OCI-LY1 (cell line): ENCODE measurements at regions not wholly inside any gene's neighbourhood (a gene's known extent, or its start where the extent isn't known, plus 50 kb on each side); places are given as distances from the start of the nearest gene placed in this dataset.

Source experiments
- H2AFZ ChIP-seq: fragments of 200-600 bp; sonication (generic), shearing (Covaris generic); 2 replicates; pipeline ENCODE4 v1.6.0; 2014; ENCODE audit warnings: antibody characterized with exemption, mild to moderate bottlenecking, low read length
- H3F3A ChIP-seq: fragments of 200-600 bp; sonication (generic), shearing (Covaris generic); 2 replicates; pipeline ENCODE4 v1.6.0; 2014; ENCODE audit warnings: mild to moderate bottlenecking, antibody characterized with exemption, low read length, moderate library complexity; ENCODE audit not compliant: insufficient read depth
- H3K27ac ChIP-seq: fragments of 200-600 bp; sonication (generic); 2 replicates; pipeline ENCODE4 v1.5.1; 2014; ENCODE audit warnings: low read length, mixed run types, mild to moderate bottlenecking, low read depth; ENCODE audit not compliant: poor library complexity, severe bottlenecking
- H3K27me3 ChIP-seq: fragments of 200-600 bp; sonication (generic); 2 replicates; pipeline ENCODE4 v1.6.0; 2014; ENCODE audit warnings: antibody characterized with exemption, mild to moderate bottlenecking, low read length, moderate library complexity; ENCODE audit not compliant: insufficient read depth
- H3K36me3 ChIP-seq: fragments of 200-600 bp; sonication (generic); 2 replicates; pipeline ENCODE4 v1.6.1; 2014; ENCODE audit warnings: mild to moderate bottlenecking, antibody characterized with exemption, low read length, moderate library complexity, mixed read lengths; ENCODE audit not compliant: insufficient read depth
- H3K4me1 ChIP-seq: fragments of 200-600 bp; sonication (generic); 2 replicates; pipeline ENCODE4 v1.5.1; 2014; ENCODE audit warnings: mild to moderate bottlenecking, low read length, moderate library complexity; ENCODE audit not compliant: insufficient read depth, severe bottlenecking
- H3K4me2 ChIP-seq: fragments of 200-600 bp; sonication (generic), shearing (Covaris generic); 2 replicates; pipeline ENCODE4 v1.6.1; 2014; ENCODE audit warnings: low read length
- H3K4me3 ChIP-seq: fragments of 200-600 bp; sonication (generic); 2 replicates; pipeline ENCODE4 v1.5.1; 2014; ENCODE audit warnings: low read length, low read depth, mild to moderate bottlenecking, mixed read lengths; ENCODE audit not compliant: poor library complexity, severe bottlenecking
- H3K79me2 ChIP-seq: fragments of 200-600 bp; shearing (Covaris generic); 2 replicates; pipeline ENCODE4 v1.6.1; 2016; ENCODE audit warnings: mixed run types, low read length, mixed read lengths; ENCODE audit not compliant: insufficient read depth
- H3K9ac ChIP-seq: fragments of 200-600 bp; sonication (generic), shearing (Covaris generic); 2 replicates; pipeline ENCODE4 v1.6.1; 2014; ENCODE audit warnings: mild to moderate bottlenecking, low read length, mixed read lengths
- H3K9me2 ChIP-seq: fragments of 200-600 bp; sonication (generic), shearing (Covaris generic); 2 replicates; pipeline ENCODE4 v1.6.1; 2014; ENCODE audit warnings: low read depth, mild to moderate bottlenecking, low read length, mixed read lengths
- H3K9me3 ChIP-seq: fragments of 200-600 bp; shearing (Covaris generic); 2 replicates; pipeline ENCODE4 v1.6.1; 2014; ENCODE audit warnings: low read length, mixed read lengths
- H4K20me1 ChIP-seq: fragments of 200-600 bp; sonication (generic), shearing (Covaris generic); 2 replicates; pipeline ENCODE4 v1.6.0; 2016; ENCODE audit warnings: mild to moderate bottlenecking, low read length; ENCODE audit not compliant: insufficient read depth
- CTCF ChIP-seq: fragments of 200-600 bp; sonication (generic), shearing (Covaris generic); IDR thresholded peaks from 2 replicates; pipeline ENCODE4 v1.5.1; 2017; ENCODE audit warnings: mild to moderate bottlenecking, antibody characterized with exemption, low read length, moderate library complexity, mixed read lengths
- EZH2 ChIP-seq: fragments of 200-600 bp; sonication (generic), shearing (Covaris generic); IDR thresholded peaks from 2 replicates; pipeline ENCODE4 v1.8.0; 2017; ENCODE audit warnings: borderline replicate concordance, mixed run types, mild to moderate bottlenecking, antibody characterized with exemption, low read length, moderate library complexity, mixed read lengths

GRCh38 chr22:48938741-48939140, 888.9 kb downstream of the BRD1 start:
- Histone ChIP-seq H3K4me1 (no peaks in the 10 kb centered on the region), H2AFZ (no peak overlapping the region), H3K4me2 (no peak overlapping the region), H3K9me3 (no peaks in the 10 kb centered on the region; the same call in 1 of the 2 replicates), H3K4me3 (no peak overlapping the region), H3K27ac (no peak overlapping the region), H3F3A (no peaks in the 10 kb centered on the region), H3K27me3 (no peaks in the 10 kb centered on the region; the same call in 1 of the 2 replicates), H3K9ac (no peak overlapping the region), H4K20me1 (no peaks in the 10 kb centered on the region), H3K36me3 (no peaks in the 10 kb centered on the region), H3K79me2 (no peaks in the 10 kb centered on the region), H3K9me2 (no peaks in the 10 kb centered on the region)
- no peak for TF ChIP-seq CTCF
- TF ChIP-seq EZH2 = no peak

GRCh38 chr22:48937032-48937639, 890.5 kb downstream of the BRD1 start:
- no peak overlapping the region for H3K4me2 ChIP-seq
- no peak overlapping the region for H2AFZ ChIP-seq
- H3F3A ChIP-seq = no peaks in the 10 kb centered on the region
- TF ChIP-seq CTCF (no peak), EZH2 (no peak)
- no peak overlapping the region for H3K4me3 ChIP-seq
- H4K20me1 ChIP-seq = no peaks in the 10 kb centered on the region
- no peaks in the 10 kb centered on the region for H3K4me1 ChIP-seq
- no peaks in the 10 kb centered on the region for H3K36me3 ChIP-seq
- no peaks in the 10 kb centered on the region; the same call in 1 of the 2 replicates for H3K9me3 ChIP-seq
- no peaks in the 10 kb centered on the region for H3K9me2 ChIP-seq
- no peaks in the 10 kb centered on the region; the same call in 1 of the 2 replicates for H3K27me3 ChIP-seq
- no peak overlapping the region for H3K27ac ChIP-seq
- no peaks in the 10 kb centered on the region for H3K79me2 ChIP-seq
- H3K9ac ChIP-seq = no peak overlapping the region

GRCh38 chr22:48936391-48936790, 891.3 kb downstream of the BRD1 start:
- H3K79me2 ChIP-seq = no peaks in the 10 kb centered on the region
- H3K9ac ChIP-seq = no peak overlapping the region
- no peak overlapping the region for H3K4me2 ChIP-seq
- H3K4me3 ChIP-seq = no peak overlapping the region
- no peaks in the 10 kb centered on the region for H3K9me2 ChIP-seq
- H3F3A ChIP-seq = no peaks in the 10 kb centered on the region
- H3K36me3 ChIP-seq = no peaks in the 10 kb centered on the region
- H3K9me3 ChIP-seq = no peaks in the 10 kb centered on the region; the same call in 1 of the 2 replicates
- no peak overlapping the region for H2AFZ ChIP-seq
- H3K27ac ChIP-seq = no peak overlapping the region
- TF ChIP-seq EZH2 (no peak), CTCF (no peak)
- no peaks in the 10 kb centered on the region for H4K20me1 ChIP-seq
- no peaks in the 10 kb centered on the region; the same call in 1 of the 2 replicates for H3K27me3 ChIP-seq
- no peaks in the 10 kb centered on the region for H3K4me1 ChIP-seq
